ENCODE measurements at regions not wholly inside any gene's neighbourhood (a gene's known extent, or its start where the extent isn't known, plus 50 kb on each side); places are given as distances from the start of the nearest gene placed in this dataset.

GRCh38 chr5:54927097-54927746 lies 58.2 kb downstream of the ESM1 start:
- Mint-ChIP-seq H3K4me1 (no peaks in the 10 kb centered on the region), H3K4me3 (no peak overlapping the region), H3K9me3 (peaks cover 13% of the 10 kb centered on the region), H3K36me3 (ENCODE audit: low read depth) (no peaks in the 10 kb centered on the region), H3K27me3 (no peaks in the 10 kb centered on the region), H3K27ac (no peak overlapping the region)
- no peak for DNase-seq
- intact Hi-C loops (cut with micrococcal nuclease), result no loop called here
- ChIA-PET POLR2A (no interaction called here), CTCF (no interaction called here)
- ATAC-seq (ENCODE audit: low read depth), result no peak
- TF ChIP-seq, protein P1, sequence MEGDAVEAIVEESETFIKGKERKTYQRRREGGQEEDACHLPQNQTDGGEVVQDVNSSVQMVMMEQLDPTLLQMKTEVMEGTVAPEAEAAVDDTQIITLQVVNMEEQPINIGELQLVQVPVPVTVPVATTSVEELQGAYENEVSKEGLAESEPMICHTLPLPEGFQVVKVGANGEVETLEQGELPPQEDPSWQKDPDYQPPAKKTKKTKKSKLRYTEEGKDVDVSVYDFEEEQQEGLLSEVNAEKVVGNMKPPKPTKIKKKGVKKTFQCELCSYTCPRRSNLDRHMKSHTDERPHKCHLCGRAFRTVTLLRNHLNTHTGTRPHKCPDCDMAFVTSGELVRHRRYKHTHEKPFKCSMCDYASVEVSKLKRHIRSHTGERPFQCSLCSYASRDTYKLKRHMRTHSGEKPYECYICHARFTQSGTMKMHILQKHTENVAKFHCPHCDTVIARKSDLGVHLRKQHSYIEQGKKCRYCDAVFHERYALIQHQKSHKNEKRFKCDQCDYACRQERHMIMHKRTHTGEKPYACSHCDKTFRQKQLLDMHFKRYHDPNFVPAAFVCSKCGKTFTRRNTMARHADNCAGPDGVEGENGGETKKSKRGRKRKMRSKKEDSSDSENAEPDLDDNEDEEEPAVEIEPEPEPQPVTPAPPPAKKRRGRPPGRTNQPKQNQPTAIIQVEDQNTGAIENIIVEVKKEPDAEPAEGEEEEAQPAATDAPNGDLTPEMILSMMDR (IDR thresholded peaks at IDR 0.05), result no peak

DNA sequence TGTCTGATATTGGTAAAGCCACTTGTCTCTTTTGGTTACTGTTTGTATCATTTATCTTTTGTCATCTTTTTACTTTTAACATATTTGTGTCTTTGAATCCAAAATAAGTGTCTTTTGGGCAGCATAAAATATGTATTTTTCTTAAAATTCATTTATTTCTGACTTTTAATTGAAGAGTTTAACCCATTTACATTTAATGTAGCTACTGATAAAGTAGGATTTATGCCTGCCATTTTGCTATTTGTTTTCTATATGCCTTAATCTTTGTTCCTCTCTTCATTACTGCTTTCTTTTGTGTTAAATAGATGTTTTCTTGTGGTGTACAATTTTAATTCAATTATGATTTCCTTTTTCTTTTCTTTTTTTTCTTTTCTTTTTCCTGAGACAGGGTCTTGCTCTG lies 60.9 kb downstream of the ESM1 start:
- Mint-ChIP-seq H3K36me3 (ENCODE audit: low read depth) (no peaks in the 10 kb centered on the region), H3K4me3 (no peak overlapping the region), H3K4me1 (no peaks in the 10 kb centered on the region), H3K27me3 (peaks cover 12% of the 10 kb centered on the region), H3K27ac (no peak overlapping the region), H3K9me3 (peaks cover 15% of the 10 kb centered on the region)
- DNase-seq (no peak), ATAC-seq (ENCODE audit: low read depth) (no peak)
- CTCF ChIA-PET, result no interaction called here
- TF ChIP-seq, protein P1 (IDR thresholded peaks at IDR 0.05), result no peak
- intact Hi-C loops (cut with micrococcal nuclease), result no loop called here
- POLR2A ChIA-PET, result no interaction called here

DNA sequence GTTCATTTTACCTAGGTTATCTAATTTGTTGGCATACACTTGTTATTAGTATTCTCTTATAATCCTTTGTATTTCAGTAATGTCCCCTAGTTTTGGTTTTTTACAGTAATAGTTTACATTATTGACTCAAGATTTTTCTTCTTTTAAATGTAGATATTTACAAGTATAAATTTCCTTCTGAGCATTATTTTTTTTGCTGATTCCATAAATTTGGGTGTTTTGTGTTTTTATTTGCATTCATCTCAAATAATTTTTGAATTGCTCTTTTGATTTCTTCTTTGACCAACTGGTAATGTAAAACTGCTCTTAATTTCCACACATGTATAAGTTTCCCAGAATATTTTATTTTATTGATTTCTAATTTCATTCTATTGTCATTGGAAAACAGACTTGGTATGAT lies 68.1 kb downstream of the ESM1 start:
- Mint-ChIP-seq H3K27me3 (peaks cover 38% of the 10 kb centered on the region), H3K9me3 (peaks cover 3% of the 10 kb centered on the region), H3K27ac (no peak overlapping the region), H3K4me1 (no peaks in the 10 kb centered on the region), H3K4me3 (no peak overlapping the region), H3K36me3 (ENCODE audit: low read depth) (no peaks in the 10 kb centered on the region)
- TF ChIP-seq, protein P1 (IDR thresholded peaks at IDR 0.05), result no peak
- ChIA-PET POLR2A (no interaction called here), CTCF (no interaction called here)
- DNase-seq, result no peak
- no peak for ATAC-seq (ENCODE audit: low read depth)
- intact Hi-C loops (cut with micrococcal nuclease), result no loop called here

DNA sequence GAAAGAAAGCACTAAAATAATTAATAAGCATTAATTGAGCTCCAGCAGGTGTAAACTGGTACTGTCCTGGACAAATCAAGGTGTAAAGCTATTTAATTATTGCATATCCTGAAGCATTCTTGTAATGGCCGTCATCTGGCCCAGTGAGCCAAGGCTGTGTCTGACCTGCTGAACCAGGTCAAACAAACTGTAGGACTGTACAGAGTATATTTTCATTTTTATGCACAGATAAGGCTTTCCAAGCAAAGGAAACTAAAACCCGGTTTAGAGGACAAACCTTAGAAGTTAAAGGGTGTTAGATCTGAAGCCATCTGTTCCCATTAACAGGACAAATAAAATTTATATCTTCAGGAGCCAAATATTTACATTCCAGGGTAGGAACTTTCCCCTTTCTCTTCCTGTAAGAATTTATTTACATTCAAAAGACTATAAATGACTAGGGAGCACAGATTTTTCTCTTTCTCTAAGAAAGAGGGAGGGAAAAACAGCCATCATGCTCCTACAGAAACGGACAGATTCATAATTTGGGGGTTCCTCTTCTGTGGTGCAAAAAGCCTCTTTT lies 69.8 kb downstream of the ESM1 start:
- no peak for ATAC-seq (ENCODE audit: low read depth)
- CTCF ChIA-PET, result no interaction called here
- no peak overlapping the region for H3K4me3 Mint-ChIP-seq
- H3K4me1 Mint-ChIP-seq, result no peaks in the 10 kb centered on the region
- intact Hi-C loops (cut with micrococcal nuclease), result no loop called here
- no peaks in the 10 kb centered on the region for H3K9me3 Mint-ChIP-seq
- POLR2A ChIA-PET, result no interaction called here
- H3K27me3 Mint-ChIP-seq, result peaks cover 43% of the 10 kb centered on the region
- H3K27ac Mint-ChIP-seq, result no peak overlapping the region
- H3K36me3 Mint-ChIP-seq (ENCODE audit: low read depth), result no peaks in the 10 kb centered on the region
- no peak for DNase-seq
- TF ChIP-seq, protein P1 (IDR thresholded peaks at IDR 0.05), result no peak

DNA sequence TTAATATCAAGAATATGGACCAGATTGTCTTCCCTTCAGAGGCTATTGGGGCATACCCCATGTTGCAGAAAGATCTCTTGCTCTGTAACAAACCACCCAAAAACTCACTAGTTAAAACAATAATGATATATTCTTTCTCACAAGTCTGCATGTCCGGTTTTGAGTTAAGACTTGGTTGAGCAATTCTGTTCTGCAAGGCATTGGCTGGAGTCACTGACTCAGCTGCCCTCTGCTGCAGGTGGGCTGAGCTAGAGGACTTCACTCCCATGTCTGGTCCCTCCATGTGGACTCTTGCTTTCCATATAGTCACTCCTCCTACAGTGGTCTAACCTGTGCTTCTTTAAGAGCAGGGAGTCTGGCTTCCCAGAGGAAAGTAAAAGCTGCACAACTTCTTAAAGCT lies 73.4 kb downstream of the ESM1 start:
- ChIA-PET CTCF (no interaction called here), POLR2A (no interaction called here)
- intact Hi-C loops (cut with micrococcal nuclease), result no loop called here
- H3K4me1 Mint-ChIP-seq, result no peaks in the 10 kb centered on the region
- no peaks in the 10 kb centered on the region for H3K9me3 Mint-ChIP-seq
- H3K4me3 Mint-ChIP-seq, result no peak overlapping the region
- H3K36me3 Mint-ChIP-seq (ENCODE audit: low read depth), result no peaks in the 10 kb centered on the region
- ATAC-seq (ENCODE audit: low read depth) (no peak), DNase-seq (no peak)
- H3K27ac Mint-ChIP-seq, result no peak overlapping the region
- TF ChIP-seq, protein P1 (IDR thresholded peaks at IDR 0.05), result no peak
- peaks cover 49% of the 10 kb centered on the region for H3K27me3 Mint-ChIP-seq

Measured in activated B cell treated with CpG ODN at 0.5 μM for 24 hours (primary cell).